Vagina (tissue), 2 donors: ENCODE measurements at regions not wholly inside any gene's neighbourhood (a gene's known extent, or its start where the extent isn't known, plus 50 kb on each side); places are given as distances from the start of the nearest gene placed in this dataset.

Experiments used
- DNase-seq, 2 donors: peaks; one replicate each; pipeline ENCODE4 v3.0.0-alpha.2; 2017; ENCODE audit errors: extremely low spot score in 2 of 2
- H3K27ac ChIP-seq: fragments of 200-600 bp; sonication (generic); one replicate; pipeline ENCODE4 v1.5.1; 2019
- H3K27me3 ChIP-seq: fragments of 200-600 bp; sonication (generic); one replicate; pipeline ENCODE4 v1.5.1; 2019
- H3K36me3 ChIP-seq, 2 donors: fragments of 200-600 bp; sonication (generic); one replicate each; pipeline ENCODE4 v1.5.1; 2017 to 2019
- H3K4me1 ChIP-seq: fragments of 200-600 bp; sonication (generic); one replicate; pipeline ENCODE4 v1.5.1; 2019
- H3K4me3 ChIP-seq, 2 donors: fragments of 200-600 bp; sonication (generic); 1 replicate in 1 of 2; 2 replicates in 1 of 2; pipeline ENCODE4 v1.5.1; 2016 to 2019
- H3K9me3 ChIP-seq: fragments of 200-600 bp; sonication (generic); one replicate; pipeline ENCODE4 v1.5.1; 2019
- POLR2A ChIP-seq, 2 donors: fragments of 450-650 bp; IDR thresholded peaks; one replicate each; pipeline ENCODE4 v1.6.1; 2017; ENCODE audit warnings: antibody characterized with exemption in 2 of 2, mild to moderate bottlenecking in 2 of 2, moderate library complexity in 2 of 2
- POLR2AphosphoS5 ChIP-seq, 2 donors: sonication (generic); formaldehyde crosslinking; IDR thresholded peaks; one replicate each; pipeline ENCODE4 v1.9.0; 2017; ENCODE audit warnings: antibody characterized with exemption in 2 of 2, mild to moderate bottlenecking in 2 of 2, low read depth in 1 of 2; ENCODE audit not compliant: insufficient read depth in 1 of 2
- intact Hi-C: fragments of 100-400 bp; cut with DNase I; formaldehyde crosslinking; loops from one replicate; pipeline ENCODE4 v1.15.1; 2023
- TF ChIP-seq, protein P1 (sequence below), 3 experiments: fragments of 450-650 bp in 2 of 3; fragments of 200-600 bp in 1 of 3; sonication (generic) in 1 of 3; IDR thresholded peaks; one replicate each; pipeline ENCODE4 v1.5.1; 2017 to 2019; ENCODE audit warnings: antibody characterized with exemption in 3 of 3, mild to moderate bottlenecking in 2 of 3, moderate library complexity in 2 of 3

DNA sequence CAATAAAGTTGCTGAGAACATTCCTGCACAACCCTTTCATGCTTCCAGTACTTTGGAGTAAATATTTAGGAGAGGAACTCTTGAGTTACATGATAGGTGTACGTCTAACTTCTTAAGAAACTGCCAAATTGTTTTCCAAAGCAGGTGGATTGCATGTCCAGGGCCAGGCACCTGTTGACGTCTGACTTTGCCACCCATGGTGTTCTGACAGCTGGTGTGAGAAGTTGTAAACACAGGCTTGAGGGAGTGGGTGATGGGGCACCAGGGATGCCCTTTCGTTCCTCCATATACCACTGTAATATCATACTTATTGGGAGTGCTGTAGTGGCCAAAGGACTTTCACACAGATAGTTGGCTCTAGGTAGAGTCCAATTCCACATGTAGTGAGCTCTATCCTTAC lies 352.1 kb downstream of the GADD45G start:
- Histone ChIP-seq H3K36me3 (no peaks in the 10 kb centered on the region), H3K4me1 (no peaks in the 10 kb centered on the region), H3K9me3 (no peaks in the 10 kb centered on the region), H3K4me3 (no peak overlapping the region), H3K27ac (no peak overlapping the region), H3K27me3 (no peaks in the 10 kb centered on the region)
- TF ChIP-seq POLR2A (IDR thresholded peaks at IDR 0.05) (no peak), POLR2AphosphoS5 (IDR thresholded peaks at IDR 0.05; ENCODE audit: insufficient read depth in 1 of 2, low read depth in 1 of 2) (no peak)
- TF ChIP-seq, protein P1, sequence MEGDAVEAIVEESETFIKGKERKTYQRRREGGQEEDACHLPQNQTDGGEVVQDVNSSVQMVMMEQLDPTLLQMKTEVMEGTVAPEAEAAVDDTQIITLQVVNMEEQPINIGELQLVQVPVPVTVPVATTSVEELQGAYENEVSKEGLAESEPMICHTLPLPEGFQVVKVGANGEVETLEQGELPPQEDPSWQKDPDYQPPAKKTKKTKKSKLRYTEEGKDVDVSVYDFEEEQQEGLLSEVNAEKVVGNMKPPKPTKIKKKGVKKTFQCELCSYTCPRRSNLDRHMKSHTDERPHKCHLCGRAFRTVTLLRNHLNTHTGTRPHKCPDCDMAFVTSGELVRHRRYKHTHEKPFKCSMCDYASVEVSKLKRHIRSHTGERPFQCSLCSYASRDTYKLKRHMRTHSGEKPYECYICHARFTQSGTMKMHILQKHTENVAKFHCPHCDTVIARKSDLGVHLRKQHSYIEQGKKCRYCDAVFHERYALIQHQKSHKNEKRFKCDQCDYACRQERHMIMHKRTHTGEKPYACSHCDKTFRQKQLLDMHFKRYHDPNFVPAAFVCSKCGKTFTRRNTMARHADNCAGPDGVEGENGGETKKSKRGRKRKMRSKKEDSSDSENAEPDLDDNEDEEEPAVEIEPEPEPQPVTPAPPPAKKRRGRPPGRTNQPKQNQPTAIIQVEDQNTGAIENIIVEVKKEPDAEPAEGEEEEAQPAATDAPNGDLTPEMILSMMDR (IDR thresholded peaks at IDR 0.05) = no peak
- no peak for DNase-seq
- intact Hi-C loops = no loop called here

DNA sequence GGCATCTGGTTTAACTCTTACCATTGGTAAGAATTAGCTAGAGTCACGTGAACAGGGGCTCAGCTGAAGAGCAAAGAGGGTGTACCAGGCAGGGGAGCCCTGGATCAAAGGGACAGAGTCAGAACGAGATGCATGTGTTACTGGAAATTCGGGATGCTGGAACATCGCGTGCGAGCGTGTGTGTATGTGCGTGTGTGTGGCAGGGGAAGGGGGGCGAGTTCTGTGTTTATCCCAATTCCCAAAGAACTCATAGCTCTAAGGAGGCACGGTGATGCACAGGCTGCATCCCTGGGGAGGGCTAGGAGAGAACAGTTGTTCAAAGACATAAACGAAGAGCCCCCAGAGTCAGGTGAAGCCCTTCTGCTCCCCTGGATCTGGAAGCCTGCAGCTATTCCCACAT lies 353.3 kb downstream of the GADD45G start:
- Histone ChIP-seq H3K27ac (no peak overlapping the region), H3K27me3 (no peaks in the 10 kb centered on the region), H3K4me1 (peaks cover 6% of the 10 kb centered on the region), H3K36me3 (no peaks in the 10 kb centered on the region), H3K4me3 (no peak overlapping the region), H3K9me3 (no peaks in the 10 kb centered on the region)
- TF ChIP-seq POLR2AphosphoS5 (IDR thresholded peaks at IDR 0.05; ENCODE audit: insufficient read depth in 1 of 2, low read depth in 1 of 2) = no peak
- TF ChIP-seq, protein P1 (IDR thresholded peaks at IDR 0.05) = no peak
- intact Hi-C loops = no loop called here
- no peak for DNase-seq

DNA sequence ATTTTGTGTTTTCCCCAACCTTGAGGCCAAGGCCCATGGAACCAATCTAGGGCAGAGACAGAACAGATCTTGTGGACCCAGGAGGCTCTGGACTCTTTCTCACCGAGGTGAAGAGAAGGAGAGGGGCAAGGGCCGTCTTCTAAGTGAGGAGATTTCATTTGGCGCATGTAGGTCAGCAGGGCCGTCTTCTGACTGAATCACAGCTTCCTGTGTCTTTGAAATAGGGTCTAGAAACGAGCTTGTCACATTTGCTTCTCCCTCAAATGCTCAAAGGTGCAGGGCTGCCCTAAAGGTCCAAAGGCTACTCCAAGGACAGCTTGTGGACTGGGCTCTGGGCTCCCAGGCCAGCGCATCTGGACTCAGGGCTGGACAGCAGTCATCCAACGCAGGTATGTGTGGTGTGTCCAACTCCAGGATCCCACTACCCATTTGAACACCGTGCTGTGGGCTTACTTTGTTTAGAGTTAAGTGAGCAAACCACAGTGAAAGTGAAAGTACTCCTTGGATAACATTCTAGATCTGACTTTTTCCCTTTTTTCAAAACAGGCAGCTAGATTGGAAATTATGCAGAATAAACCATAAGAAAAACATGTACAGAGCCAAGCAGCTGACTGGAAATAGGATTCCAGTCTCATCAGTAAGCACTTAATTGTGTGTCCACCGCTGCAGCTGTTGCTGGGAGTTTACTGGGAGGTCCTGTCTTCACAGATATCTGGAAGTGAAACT lies 357.0 kb downstream of the GADD45G start:
- H3K27ac ChIP-seq = no peak overlapping the region
- TF ChIP-seq POLR2A (IDR thresholded peaks at IDR 0.05) (no peak), POLR2AphosphoS5 (IDR thresholded peaks at IDR 0.05; ENCODE audit: insufficient read depth in 1 of 2, low read depth in 1 of 2) (no peak)
- TF ChIP-seq, protein P1 (IDR thresholded peaks at IDR 0.05) = no peak

DNA sequence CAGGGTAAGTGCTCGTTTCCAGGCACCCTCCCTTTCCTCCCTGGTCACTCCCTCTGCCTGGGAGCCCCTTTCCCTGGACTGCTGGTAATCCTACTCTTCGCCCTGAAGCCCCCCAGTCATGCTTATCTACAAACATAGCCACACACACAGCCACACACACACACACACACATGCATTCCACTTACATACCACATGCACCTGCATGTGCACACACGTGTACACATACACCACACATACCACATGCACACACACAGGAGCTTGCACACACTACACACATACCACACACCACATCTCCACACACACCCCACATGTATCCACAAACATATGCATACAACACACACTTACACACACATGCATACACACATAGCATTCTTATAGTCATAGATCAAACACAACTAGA lies 358.5 kb downstream of the GADD45G start:
- Histone ChIP-seq H3K36me3 (no peaks in the 10 kb centered on the region), H3K27me3 (no peaks in the 10 kb centered on the region), H3K4me1 (peaks cover 6% of the 10 kb centered on the region), H3K27ac (no peak overlapping the region), H3K9me3 (no peaks in the 10 kb centered on the region), H3K4me3 (no peak overlapping the region)
- TF ChIP-seq, protein P1 (IDR thresholded peaks at IDR 0.05) = no peak
- no peak for TF ChIP-seq POLR2A (IDR thresholded peaks at IDR 0.05)
- no peak for TF ChIP-seq POLR2AphosphoS5 (IDR thresholded peaks at IDR 0.05; ENCODE audit: insufficient read depth in 1 of 2, low read depth in 1 of 2)
- intact Hi-C loops = no loop called here
- no peak for DNase-seq

More for the DNA sequence above, 357.0 kb downstream of the GADD45G start:
- Histone ChIP-seq H3K4me1 (peaks cover 6% of the 10 kb centered on the region), H3K4me3 (no peak overlapping the region), H3K27me3 (no peaks in the 10 kb centered on the region), H3K9me3 (no peaks in the 10 kb centered on the region), H3K36me3 (no peaks in the 10 kb centered on the region)
- no peak for DNase-seq
- intact Hi-C loops = no loop called here

DNA sequence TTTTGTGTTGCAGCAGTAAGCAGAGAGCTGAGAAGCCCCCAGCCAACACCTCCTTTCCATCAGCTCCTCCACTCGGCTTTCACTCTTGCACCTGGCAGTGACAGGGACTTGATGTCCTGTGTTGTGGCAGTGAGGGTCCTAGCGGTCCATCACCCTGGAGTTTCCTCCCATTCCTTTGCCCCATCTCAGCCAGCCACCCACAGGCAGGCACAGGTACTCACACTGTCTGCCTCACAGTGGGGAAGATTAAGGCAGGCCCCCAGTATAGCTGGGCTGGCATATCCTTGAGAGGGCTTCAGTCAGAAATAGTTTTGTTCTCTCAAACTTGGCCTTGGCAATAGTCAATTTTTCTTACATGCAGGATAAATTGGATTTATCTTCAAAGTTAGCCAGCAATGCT lies 362.7 kb downstream of the GADD45G start:
- Histone ChIP-seq H3K27ac (no peak overlapping the region), H3K4me1 (peaks cover 1% of the 10 kb centered on the region), H3K9me3 (no peaks in the 10 kb centered on the region), H3K4me3 (no peak overlapping the region), H3K36me3 (no peaks in the 10 kb centered on the region), H3K27me3 (no peaks in the 10 kb centered on the region)
- TF ChIP-seq, protein P1 (IDR thresholded peaks at IDR 0.05) = no peak
- TF ChIP-seq POLR2A (IDR thresholded peaks at IDR 0.05) (no peak), POLR2AphosphoS5 (IDR thresholded peaks at IDR 0.05; ENCODE audit: insufficient read depth in 1 of 2, low read depth in 1 of 2) (no peak)
- no peak for DNase-seq
- intact Hi-C loops = no loop called here
